H1 (cell line): ENCODE measurements at regions not wholly inside any gene's neighbourhood (a gene's known extent, or its start where the extent isn't known, plus 50 kb on each side); places are given as distances from the start of the nearest gene placed in this dataset.

ENCODE experiments used
- CTCF ChIA-PET: fragments of 300-600 bp; sonication (Branson Sonifier 250); formaldehyde crosslinking; loops from one replicate; lab custom pipeline; 2021; ENCODE audit not compliant: partially characterized antibody; lab: Charles Lee
- POLR2A ChIA-PET: fragments of 300-600 bp; sonication (Branson Sonifier 250); formaldehyde crosslinking; loops from one replicate; lab custom pipeline; 2021; ENCODE audit warnings: inconsistent platforms; ENCODE audit not compliant: partially characterized antibody; lab: Charles Lee
- DNase-seq, 2 experiments: peaks; one replicate each; pipeline versions ENCODE4 v3.0.0 to v3.0.0-alpha.2; 2010 to 2022; ENCODE audit warnings: low spot score in 2 of 2, low read depth in 1 of 2, mixed read lengths in 1 of 2
- FAIRE-seq: peaks from 2 replicates; lab custom pipeline; 2011; peaks lifted over from hg19 to GRCh38; lab: Jason Lieb, UNC
- H2AFZ ChIP-seq: 2 replicates; pipeline ENCODE4 v1.8.1; 2012; ENCODE audit warnings: low read length, inconsistent platforms
- H2AK5ac ChIP-seq: 2 replicates; pipeline ENCODE4 v1.6.1; 2013; ENCODE audit warnings: low read depth, low read length
- H2BK120ac ChIP-seq: replicated peaks from 2 replicates; pipeline ENCODE3; 2013; ENCODE audit warnings: low read depth, low read length, inconsistent platforms
- H2BK12ac ChIP-seq: 2 replicates; pipeline ENCODE4 v1.6.1; 2013; ENCODE audit warnings: low read depth, low read length
- H2BK15ac ChIP-seq: 2 replicates; pipeline ENCODE4 v1.6.1; 2013; ENCODE audit warnings: low read length
- H2BK20ac ChIP-seq: 2 replicates; pipeline ENCODE4 v1.6.1; 2013; ENCODE audit warnings: low read length
- H2BK5ac ChIP-seq: 2 replicates; pipeline ENCODE4 v1.6.1; 2013; ENCODE audit warnings: low read depth, low read length
- H3K14ac ChIP-seq: 2 replicates; pipeline ENCODE4 v1.6.1; 2013; ENCODE audit warnings: inconsistent platforms; ENCODE audit not compliant: insufficient read length
- H3K18ac ChIP-seq: 2 replicates; pipeline ENCODE4 v1.6.1; 2013; ENCODE audit warnings: low read length; ENCODE audit errors: extremely low read depth
- H3K23ac ChIP-seq: 2 replicates; pipeline ENCODE4 v1.6.1; 2013; ENCODE audit warnings: inconsistent platforms; ENCODE audit not compliant: insufficient read length
- H3K23me2 ChIP-seq: 2 replicates; pipeline ENCODE4 v1.6.1; 2013; ENCODE audit warnings: low read depth, low read length
- H3K27ac ChIP-seq: 2 replicates; pipeline ENCODE4 v1.6.1; 2011; ENCODE audit warnings: low read depth, low read length, inconsistent platforms
- H3K27me3 ChIP-seq, 4 experiments: replicated peaks in 1 of 4; 1 replicate in 1 of 4; 2 replicates in 3 of 4; pipeline versions ENCODE4 v1.6.1 to v1.8.1; 2011 to 2013; ENCODE audit warnings: low read length in 3 of 4, mild to moderate bottlenecking in 3 of 4, inconsistent platforms in 2 of 4, mixed read lengths in 2 of 4, moderate library complexity in 1 of 4; ENCODE audit not compliant: control insufficient read depth in 3 of 4, insufficient read depth in 3 of 4; ENCODE audit errors: extremely low read depth in 1 of 4
- H3K36me3 ChIP-seq, 4 experiments: 2 replicates each; pipeline versions ENCODE4 v1.6.1 to v1.8.1; 2011 to 2013; ENCODE audit warnings: mild to moderate bottlenecking in 4 of 4, low read length in 3 of 4, moderate library complexity in 2 of 4, control low read depth in 1 of 4, inconsistent platforms in 1 of 4; ENCODE audit not compliant: insufficient read depth in 4 of 4, control insufficient read depth in 2 of 4
- H3K4ac ChIP-seq: replicated peaks from 2 replicates; pipeline ENCODE3; 2013; ENCODE audit warnings: low read length, low read depth, mixed read lengths, inconsistent platforms; ENCODE audit not compliant: insufficient read length
- H3K4me1 ChIP-seq, 4 experiments: replicated peaks in 1 of 4; 1 replicate in 1 of 4; 2 replicates in 3 of 4; pipeline versions ENCODE4 v1.6.1 to v1.8.1; 2011 to 2013; ENCODE audit warnings: low read length in 3 of 4, inconsistent platforms in 2 of 4, mixed read lengths in 1 of 4; ENCODE audit not compliant: insufficient read depth in 4 of 4, control insufficient read depth in 3 of 4
- H3K4me2 ChIP-seq, 2 experiments: 2 replicates each; pipeline versions ENCODE4 v1.6.1 to v1.8.1; 2011 to 2013; ENCODE audit warnings: low read depth in 2 of 2, low read length in 2 of 2, control low read depth in 1 of 2, inconsistent platforms in 1 of 2, mild to moderate bottlenecking in 1 of 2; ENCODE audit not compliant: insufficient read depth in 1 of 2
- H3K4me3 ChIP-seq, 4 experiments: fragments of 200-600, 300-600 bp in 1 of 4; sonication (generic), shearing (Covaris generic), sonication (Bioruptor Twin) in 1 of 4; 2 replicates each; pipeline versions ENCODE4 v1.5.1 to v1.8.1; 2011 to 2016; ENCODE audit warnings: low read length in 4 of 4, low read depth in 3 of 4, control low read depth in 2 of 4, inconsistent platforms in 2 of 4, mild to moderate bottlenecking in 2 of 4, mixed read lengths in 1 of 4, moderate library complexity in 1 of 4; ENCODE audit not compliant: insufficient read depth in 2 of 4; ENCODE audit errors: extremely low read depth in 1 of 4
- H3K56ac ChIP-seq: replicated peaks from 2 replicates; pipeline ENCODE3; 2013; ENCODE audit warnings: low read depth, mild to moderate bottlenecking, mixed read lengths, low read length, inconsistent platforms; ENCODE audit not compliant: insufficient read length
- H3K79me1 ChIP-seq: 2 replicates; pipeline ENCODE4 v1.6.1; 2013; ENCODE audit warnings: low read depth, low read length, control low read depth
- H3K79me2 ChIP-seq, 2 experiments: 2 replicates each; pipeline versions ENCODE4 v1.6.1 to v1.8.1; 2012 to 2013; ENCODE audit warnings: low read length in 2 of 2, mild to moderate bottlenecking in 2 of 2, inconsistent platforms in 1 of 2; ENCODE audit not compliant: insufficient read depth in 2 of 2, control insufficient read depth in 1 of 2
- H3K9ac ChIP-seq, 4 experiments: replicated peaks in 1 of 4; 1 replicate in 1 of 4; 2 replicates in 3 of 4; pipeline versions ENCODE4 v1.6.1 to v1.8.1; 2011 to 2013; ENCODE audit warnings: low read depth in 3 of 4, low read length in 3 of 4, control low read depth in 2 of 4, mild to moderate bottlenecking in 2 of 4, moderate library complexity in 2 of 4, inconsistent platforms in 1 of 4; ENCODE audit errors: extremely low read depth in 1 of 4
- H3K9me3 ChIP-seq, 2 experiments: 2 replicates each; pipeline versions ENCODE4 v1.6.1 to v1.8.1; 2012 to 2013; ENCODE audit warnings: mild to moderate bottlenecking in 2 of 2, moderate library complexity in 2 of 2, control low read depth in 1 of 2, inconsistent platforms in 1 of 2, low read depth in 1 of 2, low read length in 1 of 2, mixed read lengths in 1 of 2; ENCODE audit not compliant: insufficient read depth in 2 of 2
- H4K20me1 ChIP-seq, 2 experiments: replicated peaks in 1 of 2; 2 replicates each; pipeline versions ENCODE3 to v1.8.1; 2011 to 2013; ENCODE audit warnings: inconsistent platforms in 2 of 2, low read length in 2 of 2, mild to moderate bottlenecking in 1 of 2; ENCODE audit not compliant: insufficient read depth in 2 of 2, control insufficient read depth in 1 of 2
- H4K5ac ChIP-seq: 2 replicates; pipeline ENCODE4 v1.6.1; 2013; ENCODE audit warnings: low read length, low read depth, mixed read lengths, inconsistent platforms; ENCODE audit not compliant: insufficient read length
- H4K8ac ChIP-seq: 2 replicates; pipeline ENCODE4 v1.8.0; 2013; ENCODE audit warnings: mild to moderate bottlenecking, moderate library complexity, low read length, inconsistent platforms; ENCODE audit not compliant: insufficient read depth; ENCODE audit errors: extremely low read depth
- H4K91ac ChIP-seq: replicated peaks from 2 replicates; pipeline ENCODE3; 2013; ENCODE audit warnings: low read length, mixed read lengths, inconsistent platforms; ENCODE audit not compliant: insufficient read length
- BCL11A ChIP-seq, 2 experiments: IDR thresholded peaks; one replicate each; pipeline ENCODE4 v1.6.1; 2011; ENCODE audit warnings: low read depth in 2 of 2, low read length in 2 of 2, mild to moderate bottlenecking in 2 of 2
- CBX5 ChIP-seq: fragments of 300-800, 300-1000 bp; sonication (generic); IDR thresholded peaks from 2 replicates; pipeline ENCODE4 v1.7.1; 2016; ENCODE audit warnings: antibody characterized with exemption, low read length, low read depth
- CBX8 ChIP-seq: fragments of 300-800, 300-1000 bp; sonication (generic); IDR thresholded peaks from 2 replicates; pipeline ENCODE4 v1.7.1; 2016; ENCODE audit warnings: low read depth, low read length, borderline replicate concordance
- CHD1 ChIP-seq: IDR thresholded peaks from 2 replicates; pipeline ENCODE4 v1.6.1; 2012; ENCODE audit warnings: low read depth, low read length, improper control_type of control experiment
- CTBP2 ChIP-seq: IDR thresholded peaks from 2 replicates; pipeline ENCODE4 v1.7.0; 2011; ENCODE audit warnings: borderline replicate concordance, mild to moderate bottlenecking, moderate library complexity, mixed read lengths, low read length; ENCODE audit not compliant: insufficient read depth, insufficient read length
- JUND ChIP-seq: IDR thresholded peaks from 2 replicates; pipeline ENCODE4 v1.6.1; 2011; ENCODE audit warnings: mild to moderate bottlenecking, improper control_type of control experiment, low read length
- KDM4A ChIP-seq: IDR thresholded peaks from one replicate; pipeline ENCODE4 v1.7.1; 2012; ENCODE audit warnings: low read depth, mild to moderate bottlenecking, moderate library complexity, low read length, inconsistent platforms; ENCODE audit not compliant: severe bottlenecking
- MAFK ChIP-seq: IDR thresholded peaks from 2 replicates; pipeline ENCODE4 v1.6.1; 2012; ENCODE audit warnings: low read depth, mild to moderate bottlenecking, improper control_type of control experiment, low read length
- POLR2A ChIP-seq, 2 experiments: IDR thresholded peaks; 1 replicate in 1 of 2; 2 replicates in 1 of 2; pipeline ENCODE4 v1.6.1; 2011; ENCODE audit warnings: low read depth in 2 of 2, low read length in 2 of 2, mild to moderate bottlenecking in 2 of 2; ENCODE audit errors: control extremely low read depth in 1 of 2
- POU5F1 ChIP-seq: IDR thresholded peaks from 2 replicates; pipeline ENCODE4 v1.6.1; 2011; ENCODE audit warnings: low read depth, mild to moderate bottlenecking, low read length, moderate library complexity
- RAD21 ChIP-seq, 2 experiments: IDR thresholded peaks in 1 of 2; conservative IDR thresholded peaks in 1 of 2; 2 replicates each; pipeline ENCODE4 v1.6.1; 2011; ENCODE audit warnings: low read depth in 2 of 2, low read length in 2 of 2, improper control_type of control experiment in 1 of 2, inconsistent platforms in 1 of 2, mild to moderate bottlenecking in 1 of 2, moderate library complexity in 1 of 2
- RFX5 ChIP-seq: IDR thresholded peaks from 2 replicates; pipeline ENCODE4 v1.6.1; 2011; ENCODE audit warnings: low read depth, low read length, improper control_type of control experiment, borderline replicate concordance
- RXRA ChIP-seq: IDR thresholded peaks from 2 replicates; pipeline ENCODE4 v1.6.1; 2011; ENCODE audit warnings: low read depth, mild to moderate bottlenecking, low read length, moderate library complexity; ENCODE audit not compliant: insufficient read depth
- SIN3A ChIP-seq, 2 experiments: IDR thresholded peaks in 1 of 2; conservative IDR thresholded peaks in 1 of 2; 2 replicates each; pipeline ENCODE4 v1.6.1; 2011 to 2012; ENCODE audit warnings: low read length in 2 of 2, improper control_type of control experiment in 1 of 2, low read depth in 1 of 2, mild to moderate bottlenecking in 1 of 2
- TEAD4 ChIP-seq: IDR thresholded peaks from 2 replicates; pipeline ENCODE4 v1.6.1; 2012; ENCODE audit warnings: low read depth, low read length, inconsistent platforms, mixed read lengths
- WGBS, 2 experiments: shearing (Covaris generic) in 1 of 2; methylation state at CpG; one replicate each; pipeline versions ENCODE4 v1.1.6 to v1.1.7; 2013 to 2015; ENCODE audit warnings: low lambda C conversion rate in 2 of 2, mixed read lengths in 2 of 2, inconsistent platforms in 1 of 2, low coverage in 1 of 2, missing lambda C conversion rate in 1 of 2; ENCODE audit not compliant: insufficient replicate concordance in 2 of 2, insufficient coverage in 1 of 2, insufficient read length in 1 of 2; ENCODE audit errors: extremely low coverage in 1 of 2, missing lambda C conversion rate in 1 of 2; 5-methylcytosine and 5-hydroxymethylcytosine counted together

DNA sequence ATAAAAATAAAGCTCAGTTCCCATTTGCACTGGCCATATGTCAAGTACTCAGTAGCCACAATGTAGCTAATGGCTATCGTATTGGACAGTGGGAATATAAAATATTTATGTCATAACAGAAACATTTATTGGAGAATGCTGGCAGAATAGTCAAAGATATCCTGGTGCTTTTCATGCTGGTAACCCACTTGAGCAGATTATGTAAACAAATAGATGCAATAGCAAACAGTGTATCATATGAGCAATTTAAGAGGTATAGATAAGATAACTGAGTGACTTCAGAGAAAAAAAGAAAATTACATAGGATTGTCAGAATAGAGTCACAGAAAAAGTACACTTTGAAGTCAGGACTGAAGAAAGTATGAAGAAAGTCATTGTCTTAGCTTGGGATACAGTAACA lies 426.6 kb downstream of the NDFIP2 start:
- Histone ChIP-seq H3K4ac (no peak overlapping the region), H4K5ac (no peak overlapping the region), H3K79me1 (no peaks in the 10 kb centered on the region), H3K4me1 (no peaks in the 10 kb centered on the region), H2AFZ (no peak overlapping the region), H2BK120ac (no peak overlapping the region), H3K9me3 (no peaks in the 10 kb centered on the region), H2BK15ac (no peak overlapping the region), H3K4me3 (no peak overlapping the region), H3K27ac (no peak overlapping the region), H3K23ac (no peak overlapping the region), H3K79me2 (no peaks in the 10 kb centered on the region), H2BK5ac (no peak overlapping the region), H4K20me1 (no peaks in the 10 kb centered on the region), H2BK20ac (no peak overlapping the region), H3K4me2 (no peak overlapping the region), H4K91ac (no peak overlapping the region), H3K9ac (no peak overlapping the region), H2AK5ac (no peak overlapping the region), H3K14ac (no peak overlapping the region), H3K36me3 (no peaks in the 10 kb centered on the region), H3K56ac (no peak overlapping the region), H2BK12ac (no peak overlapping the region), H3K18ac (no peak overlapping the region), H3K23me2 (no peaks in the 10 kb centered on the region), H4K8ac (no peak overlapping the region), H3K27me3 (peaks cover 0 to 1% (median 0%) of the 10 kb centered on the region in 4 experiments; a peak in 1 of 7 replicates)
- 97% methylated on average over 1 of the region's 1 CpG; no CpG with 5 or more reads in 1 of the 2 experiments for WGBS, 2 experiments
- DNase-seq (no peak), FAIRE-seq (no peak)
- ChIA-PET CTCF (interaction anchor here (0.6 to 1.5 kb wide), 3 partner anchors 229 to 562 kb away, joined by 3 to 4 read pairs (median 3); no protein-coding TSS in a partner anchor), POLR2A (no interaction called here)
- TF ChIP-seq SIN3A (conservative IDR thresholded peaks at IDR 0.05 in 1 of 2, IDR thresholded peaks at IDR 0.05 in 1 of 2; ENCODE audit: low read depth in 1 of 2, low read length in 2 of 2): no peak
- no peak for TF ChIP-seq JUND
- TF ChIP-seq TEAD4: no peak
- no peak for TF ChIP-seq KDM4A
- TF ChIP-seq BCL11A (IDR thresholded peaks at IDR 0.05; ENCODE audit: low read depth in 2 of 2, low read length in 2 of 2): no peak
- TF ChIP-seq CBX5: no peak
- no peak for TF ChIP-seq CBX8
- no peak for TF ChIP-seq RAD21 (IDR thresholded peaks at IDR 0.05 in 1 of 2, conservative IDR thresholded peaks at IDR 0.05 in 1 of 2; ENCODE audit: low read depth in 2 of 2, low read length in 2 of 2)
- no peak for TF ChIP-seq CTBP2
- no peak for TF ChIP-seq RXRA
- TF ChIP-seq MAFK: no peak
- no peak for TF ChIP-seq POU5F1
- TF ChIP-seq POLR2A (IDR thresholded peaks at IDR 0.05; ENCODE audit: control extremely low read depth in 1 of 2, low read depth in 2 of 2, low read length in 2 of 2): no peak
- TF ChIP-seq RFX5: no peak
- no peak for TF ChIP-seq CHD1
